ENCODE measurements at regions not wholly inside any gene's neighbourhood (a gene's known extent, or its start where the extent isn't known, plus 50 kb on each side); places are given as distances from the start of the nearest gene placed in this dataset.

GRCh38 chr20:22100686-22101085 is 395.2 kb downstream of the PAX1 start:
- H3K36me3 ChIP-seq = no peaks in the 10 kb centered on the region
- H3K4me1 ChIP-seq (ENCODE audit: control insufficient read depth in 1 of 2, insufficient read depth in 1 of 2, low read depth in 1 of 2, low read length in 1 of 2) = no peaks in the 10 kb centered on the region
- no peak overlapping the region for H3K27ac ChIP-seq
- H3K27me3 ChIP-seq = no peaks in the 10 kb centered on the region
- H3K9me3 ChIP-seq = no peaks in the 10 kb centered on the region
- no peak overlapping the region for H3K4me3 ChIP-seq (ENCODE audit: low read depth in 1 of 2, low read length in 1 of 2)
- TF ChIP-seq CTCF (IDR thresholded peaks at IDR 0.05) = no peak

- no peak for TF ChIP-seq CTCF (IDR thresholded peaks at IDR 0.05)
- Histone ChIP-seq H3K36me3 (no peaks in the 10 kb centered on the region), H3K4me1 (ENCODE audit: control insufficient read depth in 1 of 2, insufficient read depth in 1 of 2, low read depth in 1 of 2, low read length in 1 of 2) (no peaks in the 10 kb centered on the region)
Observed at GRCh38 chr20:22099348-22099747, 393.9 kb downstream of the PAX1 start.

GRCh38 chr20:22098511-22098910 is 393.0 kb downstream of the PAX1 start:
- H3K36me3 ChIP-seq = no peaks in the 10 kb centered on the region
- H3K27ac ChIP-seq = no peak overlapping the region
- no peaks in the 10 kb centered on the region for H3K4me1 ChIP-seq (ENCODE audit: control insufficient read depth in 1 of 2, insufficient read depth in 1 of 2, low read depth in 1 of 2, low read length in 1 of 2)
- no peak for TF ChIP-seq CTCF (IDR thresholded peaks at IDR 0.05)
- no peaks in the 10 kb centered on the region for H3K9me3 ChIP-seq
- no peak overlapping the region for H3K4me3 ChIP-seq (ENCODE audit: low read depth in 1 of 2, low read length in 1 of 2)
- no peaks in the 10 kb centered on the region for H3K27me3 ChIP-seq

More at GRCh38 chr20:22099348-22099747, 393.9 kb downstream of the PAX1 start:
- no peaks in the 10 kb centered on the region for H3K9me3 ChIP-seq
- no peak overlapping the region for H3K4me3 ChIP-seq (ENCODE audit: low read depth in 1 of 2, low read length in 1 of 2)
- no peaks in the 10 kb centered on the region for H3K27me3 ChIP-seq
- no peak overlapping the region for H3K27ac ChIP-seq

- H3K27me3 ChIP-seq = no peaks in the 10 kb centered on the region
- H3K9me3 ChIP-seq = no peaks in the 10 kb centered on the region
- TF ChIP-seq CTCF (IDR thresholded peaks at IDR 0.05) = no peak
- no peaks in the 10 kb centered on the region for H3K4me1 ChIP-seq (ENCODE audit: control insufficient read depth in 1 of 2, insufficient read depth in 1 of 2, low read depth in 1 of 2, low read length in 1 of 2)
- H3K27ac ChIP-seq = no peak overlapping the region
- no peak overlapping the region for H3K4me3 ChIP-seq (ENCODE audit: low read depth in 1 of 2, low read length in 1 of 2)
- H3K36me3 ChIP-seq = no peaks in the 10 kb centered on the region
Observed at GRCh38 chr20:22093122-22093521, 387.7 kb downstream of the PAX1 start.

- Histone ChIP-seq H3K4me1 (ENCODE audit: control insufficient read depth in 1 of 2, insufficient read depth in 1 of 2, low read depth in 1 of 2, low read length in 1 of 2) (no peaks in the 10 kb centered on the region), H3K4me3 (ENCODE audit: low read depth in 1 of 2, low read length in 1 of 2) (no peak overlapping the region), H3K9me3 (no peaks in the 10 kb centered on the region), H3K36me3 (no peaks in the 10 kb centered on the region), H3K27ac (no peak overlapping the region), H3K27me3 (no peaks in the 10 kb centered on the region)
- no peak for TF ChIP-seq CTCF (IDR thresholded peaks at IDR 0.05)
Observed at GRCh38 chr20:22088882-22089281, 383.4 kb downstream of the PAX1 start.

GRCh38 chr20:22080985-22081384 is 375.5 kb downstream of the PAX1 start:
- H3K36me3 ChIP-seq = no peaks in the 10 kb centered on the region
- no peak overlapping the region for H3K27ac ChIP-seq
- no peaks in the 10 kb centered on the region for H3K9me3 ChIP-seq
- no peak overlapping the region for H3K4me3 ChIP-seq (ENCODE audit: low read depth in 1 of 2, low read length in 1 of 2)
- H3K4me1 ChIP-seq (ENCODE audit: control insufficient read depth in 1 of 2, insufficient read depth in 1 of 2, low read depth in 1 of 2, low read length in 1 of 2) = no peaks in the 10 kb centered on the region
- TF ChIP-seq CTCF (IDR thresholded peaks at IDR 0.05) = no peak
- no peaks in the 10 kb centered on the region for H3K27me3 ChIP-seq

All from neutrophil (primary cell).